Left renal pelvis (tissue), 4 donors: ENCODE measurements at regions not wholly inside any gene's neighbourhood (a gene's known extent, or its start where the extent isn't known, plus 50 kb on each side); places are given as distances from the start of the nearest gene placed in this dataset.
A peak's percentile ranks its signal among the peaks of the same experiment; 100 is the strongest.

Experiments
- DNase-seq, 4 donors: peaks; one replicate each; pipeline ENCODE4 v3.0.0-alpha.2; 2013; ENCODE audit warnings: low read depth in 4 of 4, low spot score in 3 of 4

DNA sequence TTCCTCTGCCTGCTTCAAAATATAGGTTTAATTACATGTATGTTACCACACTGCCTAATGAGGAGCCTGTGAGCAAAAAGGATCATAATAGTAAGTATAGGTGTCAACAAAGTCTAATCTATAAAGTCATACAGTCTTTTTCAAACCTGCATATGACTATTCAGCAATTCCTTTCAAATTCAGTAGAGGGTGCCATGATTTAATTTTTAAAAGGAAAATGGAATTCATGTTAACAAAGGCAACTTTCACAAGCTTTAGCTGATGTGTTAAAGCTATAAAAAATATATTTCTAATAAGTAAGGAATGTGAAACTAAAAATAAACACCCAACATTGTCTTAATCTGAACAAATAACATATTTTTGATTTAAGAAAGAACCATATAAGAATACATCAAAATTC is 52.1 kb downstream of the MPP7 start:
- no peak for DNase-seq

DNA sequence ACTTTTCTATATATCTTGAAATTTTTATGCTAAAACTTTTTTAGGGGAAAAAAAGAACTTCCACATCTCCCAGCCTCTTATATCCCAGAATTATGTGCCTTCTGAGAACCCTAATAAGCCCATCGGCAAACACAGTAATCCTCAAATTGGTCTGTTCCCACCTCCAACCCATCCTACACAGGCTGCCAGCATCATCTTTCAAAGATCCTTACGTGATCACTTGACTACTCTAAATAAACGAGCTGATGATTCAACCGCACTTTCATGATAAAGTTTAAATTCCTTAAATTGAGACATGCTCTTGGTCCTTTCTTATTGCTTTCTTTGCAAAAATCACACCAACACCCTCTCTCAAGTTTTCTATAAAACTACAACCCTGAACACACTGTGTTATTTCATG is 52.5 kb downstream of the MPP7 start:
- DNase-seq, result no peak

DNA sequence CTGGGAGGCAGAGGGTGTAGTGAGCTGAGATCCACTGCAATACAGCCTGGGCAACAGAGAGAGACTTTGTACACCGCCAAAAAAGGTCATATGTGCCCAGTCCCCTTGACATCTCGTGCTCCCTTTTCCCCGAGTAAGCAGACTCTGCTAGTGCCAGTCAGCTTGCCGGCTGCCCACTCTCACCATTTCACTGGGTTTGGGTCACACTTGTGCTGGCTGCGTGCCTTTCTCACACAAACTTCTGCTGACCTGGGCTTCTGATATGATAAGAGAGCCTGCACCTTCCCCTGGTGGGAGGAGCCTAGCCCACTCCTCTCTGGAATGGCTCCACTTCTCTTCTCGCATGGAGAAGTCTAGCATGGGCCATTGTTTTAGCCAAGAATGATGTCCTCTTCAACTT is 53.4 kb downstream of the MPP7 start:
- no peak for DNase-seq

DNA sequence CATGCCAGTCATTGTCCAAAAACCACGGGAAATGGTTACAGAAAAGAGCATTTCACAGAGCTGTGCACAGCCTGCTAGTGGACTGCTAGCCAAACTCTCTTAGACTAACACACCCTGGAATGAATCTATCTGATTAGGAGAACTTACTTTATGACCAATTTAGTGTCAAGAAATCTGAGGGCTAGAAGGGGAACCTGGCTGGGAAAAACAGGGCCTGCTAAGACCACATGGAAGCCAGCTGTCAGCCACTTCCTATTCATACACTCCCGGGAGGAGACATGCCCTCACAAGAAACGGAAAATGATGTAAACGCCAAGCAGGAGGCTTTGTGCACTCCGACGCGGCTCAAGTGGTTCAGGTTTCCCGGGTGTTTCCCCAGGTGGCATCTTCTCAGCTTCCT is 54.8 kb downstream of the MPP7 start:
- no peak for DNase-seq

DNA sequence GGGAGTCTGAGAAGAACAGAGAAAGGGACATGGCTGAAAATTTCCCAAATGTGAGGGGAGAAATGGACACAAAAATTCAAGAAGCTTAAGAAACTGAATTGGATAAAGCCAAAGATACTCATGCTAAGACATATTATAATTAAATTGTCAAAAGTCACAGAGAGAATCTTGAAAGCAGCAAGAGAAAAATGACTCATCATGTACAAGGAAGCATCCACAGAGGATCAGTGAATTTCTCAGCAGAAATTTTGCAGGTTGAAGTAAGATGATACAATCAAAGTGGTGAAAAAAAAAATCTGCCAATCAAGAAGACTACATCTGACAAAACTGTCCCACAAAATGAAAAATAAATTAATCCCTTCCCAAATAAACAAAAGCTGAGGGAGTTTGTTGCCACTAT is 56.8 kb downstream of the MPP7 start:
- DNase-seq, result no peak

DNA sequence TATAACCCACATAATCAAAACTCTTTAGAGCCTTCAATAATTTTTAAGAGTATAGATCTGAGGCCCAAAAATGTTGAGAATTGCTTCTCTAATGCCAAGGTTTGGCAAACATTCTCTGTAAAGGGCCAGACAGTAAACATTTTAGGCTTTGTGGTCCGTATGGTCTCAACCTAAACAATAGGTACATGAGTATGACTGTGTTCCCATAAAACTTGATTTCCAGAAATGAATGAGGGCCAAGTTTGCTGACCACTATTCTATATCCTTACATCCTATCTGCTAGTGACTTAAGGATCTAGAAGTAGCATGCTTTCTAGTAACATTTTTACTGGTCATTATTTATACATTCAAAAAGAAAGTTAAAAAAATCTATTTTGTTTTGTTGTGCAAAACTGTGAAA is 58.9 kb downstream of the MPP7 start:
- no peak for DNase-seq

DNA sequence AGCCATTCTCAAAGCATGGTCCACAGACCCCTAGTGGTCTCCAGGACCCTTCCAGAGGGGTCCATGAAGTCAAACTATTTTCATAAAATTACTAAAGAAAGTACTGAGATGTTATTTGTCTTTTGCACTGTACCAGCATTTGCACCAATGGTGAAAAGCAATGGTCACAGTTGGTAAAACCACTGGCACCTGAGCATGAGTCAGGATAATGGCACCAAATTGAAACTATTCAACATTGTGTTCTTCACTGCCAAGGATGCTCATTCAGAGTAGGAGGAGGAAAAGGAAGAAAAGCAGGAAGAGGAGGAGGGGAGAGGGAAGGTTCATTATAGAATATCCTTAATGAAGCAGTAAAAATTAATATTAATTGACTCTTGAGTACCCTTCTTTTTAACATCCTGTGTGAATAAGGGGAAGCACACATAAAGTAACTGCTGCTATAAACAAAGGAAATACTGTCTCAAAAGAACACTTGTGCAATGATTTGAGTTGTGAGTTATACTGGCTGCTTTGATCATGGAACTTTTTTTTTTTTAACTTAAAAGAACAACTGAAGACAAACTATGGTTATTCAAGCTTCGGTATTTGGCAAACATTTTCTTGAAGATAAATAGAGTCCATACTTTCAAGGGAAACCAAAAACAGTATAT is 60.2 kb downstream of the MPP7 start:
- no peak for DNase-seq

DNA sequence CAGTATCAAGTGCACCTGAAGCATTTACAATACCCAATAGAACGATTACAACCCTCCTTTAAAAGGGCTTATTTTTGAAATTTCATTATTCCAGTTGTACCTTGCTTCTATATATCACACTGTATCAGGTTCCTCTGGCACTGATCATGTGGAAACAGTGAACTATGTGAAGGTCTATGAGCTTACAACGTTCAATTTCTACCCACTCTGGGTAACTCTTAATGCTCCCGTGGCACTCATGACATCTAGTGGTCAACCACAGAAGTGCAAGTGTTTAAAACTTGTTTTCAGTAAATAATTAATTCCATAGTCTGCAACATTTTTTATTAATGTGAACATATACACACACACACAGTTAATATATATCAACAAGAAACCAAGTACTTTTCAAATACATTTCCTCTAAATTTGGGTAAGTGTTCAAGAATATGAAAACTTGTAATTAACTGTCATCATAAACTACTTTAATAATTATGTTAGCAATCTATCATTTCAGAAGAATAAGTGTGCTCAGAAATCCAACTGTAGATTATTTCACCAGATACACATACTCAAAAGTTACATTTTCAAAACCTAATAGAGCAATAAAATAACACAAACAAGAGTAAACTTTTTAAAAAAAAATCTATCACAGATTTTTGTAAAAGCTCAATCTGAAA is 61.0 kb downstream of the MPP7 start:
- peak in 3 of 4 donors; percentile 33 to 49 (median 37) for DNase-seq

DNA sequence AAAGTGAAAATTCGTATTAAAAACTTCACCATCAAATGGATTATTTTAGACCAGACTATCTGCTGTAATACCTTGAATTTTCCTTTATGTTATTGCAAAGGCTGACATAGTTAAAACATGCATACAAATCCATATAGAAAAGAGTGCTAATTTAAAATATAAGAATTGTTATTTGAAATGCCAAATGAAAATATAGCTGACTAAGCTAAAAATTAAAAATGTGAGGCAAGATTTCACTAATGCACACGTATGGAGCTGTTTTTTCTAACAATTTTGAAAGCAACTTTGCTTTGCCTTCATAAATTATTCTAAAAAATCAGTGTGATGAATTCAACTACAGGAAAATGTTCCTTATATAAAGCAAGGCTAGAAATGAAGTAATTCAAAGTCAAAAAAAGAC is 62.5 kb downstream of the MPP7 start:
- DNase-seq, result no peak

DNA sequence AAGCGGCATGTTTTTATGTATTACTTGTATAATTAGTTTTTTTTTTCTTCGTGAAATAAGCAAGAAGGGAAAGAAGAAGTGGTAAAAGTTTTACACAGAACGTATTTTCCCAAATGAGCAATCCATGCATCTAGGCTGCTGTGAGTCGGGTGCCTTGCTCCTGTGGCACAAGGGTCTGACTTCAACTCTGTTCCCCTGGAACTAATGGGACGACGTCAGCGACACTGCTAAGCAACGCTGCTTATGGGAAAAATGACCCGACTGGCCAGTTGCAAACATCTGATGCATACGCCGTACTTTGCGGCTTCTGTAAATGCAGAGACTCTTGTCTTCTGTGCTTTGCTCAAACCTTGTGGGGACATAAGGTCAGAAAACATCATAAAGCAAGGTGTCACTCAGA is 66.3 kb downstream of the MPP7 start:
- DNase-seq, result no peak

DNA sequence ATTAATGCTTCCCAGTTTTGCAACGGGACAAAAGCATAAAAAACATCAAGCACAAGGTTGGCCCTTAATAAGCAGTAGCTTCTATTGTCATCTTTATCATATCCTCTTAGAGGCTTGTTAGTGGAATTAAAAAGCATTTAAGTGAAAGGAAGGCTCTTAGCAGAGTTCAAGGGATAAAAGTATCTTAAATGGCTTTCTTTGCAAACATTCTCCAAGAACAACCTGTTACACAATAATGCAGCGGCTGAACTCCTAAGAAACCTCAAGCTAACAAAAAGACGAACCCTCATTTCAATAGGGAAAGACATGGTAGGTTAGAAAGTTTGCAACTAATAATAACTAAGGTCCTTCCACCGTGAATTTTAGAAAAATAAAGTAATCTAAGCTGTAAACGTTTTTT is 82.1 kb downstream of the MPP7 start:
- DNase-seq, result no peak

DNA sequence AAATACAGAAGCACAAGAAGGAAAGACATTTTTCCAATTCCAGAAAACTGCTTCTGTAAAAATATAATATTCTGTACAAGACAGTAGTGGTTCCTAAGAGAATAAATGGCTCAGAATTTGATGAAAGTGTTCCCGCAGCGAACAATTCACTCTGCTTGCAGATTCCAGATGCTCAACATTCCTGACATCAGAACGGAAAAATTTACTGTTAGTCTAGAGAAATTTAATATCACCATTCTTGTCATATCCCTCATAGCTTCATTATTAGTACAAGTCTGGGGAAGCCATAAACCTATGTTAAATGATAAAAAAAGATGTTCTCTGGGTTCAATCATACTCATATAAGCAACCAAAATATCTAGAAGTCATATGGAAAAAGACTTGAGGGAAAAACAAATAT is 83.6 kb downstream of the MPP7 start:
- no peak for DNase-seq

DNA sequence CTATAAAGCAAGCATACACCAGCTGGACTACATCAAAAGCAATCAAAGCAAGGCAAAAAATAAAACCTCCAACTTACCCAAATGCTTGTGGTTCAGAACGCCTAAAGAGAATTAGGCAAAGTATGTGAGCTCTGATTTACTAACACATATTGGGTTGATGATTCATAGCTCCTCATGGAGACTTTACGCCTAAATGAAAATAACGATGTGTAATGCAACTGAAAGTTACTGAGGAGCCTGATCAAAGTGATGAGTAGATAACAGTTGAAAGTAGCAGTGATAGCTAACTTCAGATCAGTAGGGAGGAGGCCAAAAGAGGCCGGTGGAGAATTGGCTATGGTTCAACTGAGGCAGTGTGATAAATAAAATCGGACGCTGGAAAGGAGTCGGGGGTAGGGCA is 85.0 kb downstream of the MPP7 start:
- DNase-seq, result no peak

DNA sequence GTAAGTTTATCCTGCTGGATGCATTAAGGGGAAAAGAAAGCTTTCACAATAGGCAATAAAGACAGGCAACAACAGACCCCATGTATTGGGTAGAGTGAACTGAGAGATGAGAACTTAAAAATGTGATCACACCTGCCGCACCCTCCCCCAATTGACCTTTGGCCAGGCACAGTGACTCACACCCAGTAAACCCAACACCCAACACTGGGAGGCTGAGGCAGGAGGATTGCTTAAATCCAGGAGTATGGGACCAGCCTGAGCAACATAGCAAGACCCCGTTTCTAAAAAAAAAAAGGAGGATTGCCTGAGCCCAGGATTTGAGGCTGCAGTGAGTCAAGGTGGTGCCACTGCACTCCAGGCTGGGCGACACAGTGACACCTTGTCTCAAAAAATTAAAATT is 86.9 kb downstream of the MPP7 start:
- DNase-seq, result no peak

DNA sequence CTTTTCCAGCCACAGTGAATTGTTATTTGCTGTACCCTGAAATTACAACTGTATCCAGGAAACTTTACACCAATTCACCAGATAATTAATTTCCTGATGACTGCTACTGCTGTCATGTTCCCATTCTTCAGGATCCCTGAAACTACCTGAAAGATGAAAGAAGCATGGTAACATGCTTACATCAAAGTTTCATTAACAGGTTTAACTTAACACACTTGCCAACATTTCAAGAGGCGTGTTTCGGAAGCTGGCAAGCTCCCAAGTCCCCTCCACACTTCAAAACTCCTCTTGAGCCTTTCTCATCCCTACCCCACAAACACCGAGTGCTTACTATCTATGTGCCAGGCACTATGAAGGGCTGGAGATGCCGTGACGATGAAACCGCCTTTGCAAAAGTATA is 88.6 kb downstream of the MPP7 start:
- no peak for DNase-seq

DNA sequence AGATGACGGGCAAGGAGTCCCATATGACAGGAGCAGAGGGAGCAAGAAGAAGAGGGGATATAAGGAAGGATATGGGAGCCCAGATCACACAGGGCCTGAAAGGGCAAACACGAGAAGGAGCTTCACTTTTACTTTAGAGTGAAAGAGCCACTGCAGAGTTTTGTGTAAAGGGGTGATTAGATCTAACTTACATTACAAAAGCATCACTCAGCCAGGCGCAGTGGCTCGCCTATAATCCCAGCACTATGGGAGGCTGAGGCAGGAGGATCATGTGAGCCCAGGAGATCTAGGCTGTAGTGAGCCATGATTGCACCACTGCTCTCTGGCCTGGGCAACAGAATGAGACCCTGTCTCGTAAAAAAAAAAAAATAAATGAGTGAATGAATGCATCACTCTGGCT is 91.1 kb downstream of the MPP7 start:
- no peak for DNase-seq

DNA sequence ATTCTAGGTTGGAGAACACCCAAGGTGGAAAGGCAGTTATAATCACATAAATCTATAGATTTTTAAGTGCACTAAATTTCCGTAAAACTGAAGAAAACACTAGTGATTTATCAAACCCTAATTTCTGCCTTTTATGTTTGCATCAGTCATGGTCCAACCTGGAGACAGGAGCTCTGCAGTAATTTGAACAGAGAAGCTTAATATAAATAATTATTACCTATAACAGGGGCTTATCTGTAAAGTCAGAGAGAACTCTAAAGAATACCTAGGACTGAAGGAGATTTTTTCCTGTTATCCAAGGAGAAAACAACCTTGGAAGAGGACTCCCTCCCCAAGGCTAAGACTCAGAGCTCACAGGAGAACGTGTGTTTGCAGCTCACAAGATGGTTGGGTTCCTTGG is 95.1 kb downstream of the MPP7 start:
- DNase-seq, result no peak

DNA sequence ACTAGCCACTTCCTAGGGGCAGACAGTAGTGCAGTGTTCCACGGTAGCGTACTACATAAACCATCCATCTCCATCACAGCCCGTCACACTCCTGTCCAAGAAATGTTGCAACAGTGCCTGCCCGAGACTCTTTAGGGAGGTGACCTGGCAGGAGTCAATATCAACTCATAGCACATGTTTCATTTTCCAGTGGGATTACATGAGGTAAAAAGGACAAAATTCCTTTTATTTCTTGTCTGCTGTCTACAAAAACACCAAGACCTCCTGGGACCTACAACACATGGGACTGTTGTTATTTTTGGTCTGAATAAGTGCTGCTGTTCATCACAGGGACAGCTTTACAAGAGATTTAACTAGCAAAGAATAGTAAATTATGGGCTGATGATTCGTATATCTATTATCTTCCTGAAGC is 99.9 kb downstream of the MPP7 start:
- DNase-seq, result no peak

DNA sequence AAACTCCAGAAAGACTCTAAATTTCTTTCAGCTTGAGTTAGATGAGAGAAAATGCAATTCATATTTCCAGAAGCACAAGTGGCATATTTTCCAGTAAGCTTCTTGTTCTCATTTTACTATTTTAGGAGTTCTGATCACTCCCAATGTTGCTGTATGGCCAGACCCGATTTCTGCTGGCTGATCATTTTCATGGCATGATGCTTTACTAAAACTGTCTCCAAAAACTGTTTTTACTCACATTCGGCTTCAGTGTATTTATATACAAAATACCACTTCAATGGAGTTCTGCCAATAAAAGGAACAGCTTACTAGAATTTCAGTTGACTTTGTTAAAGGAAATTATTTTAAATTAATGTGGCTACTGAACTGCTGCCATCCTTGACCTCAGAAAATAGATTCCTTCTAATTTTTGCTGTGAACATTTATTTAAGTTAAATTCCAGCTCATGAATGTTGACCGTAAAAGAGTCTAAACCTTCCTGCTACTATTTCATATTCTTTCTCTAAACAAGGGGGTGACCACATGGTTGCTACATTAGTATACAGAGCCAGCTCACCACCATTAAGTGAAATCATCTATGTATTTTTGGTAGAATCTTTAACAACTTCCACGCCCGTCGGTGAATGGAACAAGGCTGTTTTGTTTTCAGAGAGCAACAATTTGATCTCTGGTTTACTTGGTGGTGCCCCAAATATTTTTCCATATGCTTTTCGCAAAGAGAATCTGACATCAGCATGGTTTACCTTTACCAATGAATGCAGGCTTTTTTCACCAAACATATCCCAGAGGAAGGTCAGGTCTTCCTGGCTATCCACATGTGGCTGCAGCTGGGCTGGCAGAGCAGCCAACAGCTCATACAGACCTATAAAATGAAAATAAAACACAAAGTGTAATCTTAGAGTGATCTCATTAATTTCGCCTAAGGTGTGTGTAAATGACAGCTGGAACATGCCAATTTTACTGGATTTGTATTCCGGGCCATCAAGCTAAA is 101.2 kb downstream of the MPP7 start:
- DNase-seq, result no peak

DNA sequence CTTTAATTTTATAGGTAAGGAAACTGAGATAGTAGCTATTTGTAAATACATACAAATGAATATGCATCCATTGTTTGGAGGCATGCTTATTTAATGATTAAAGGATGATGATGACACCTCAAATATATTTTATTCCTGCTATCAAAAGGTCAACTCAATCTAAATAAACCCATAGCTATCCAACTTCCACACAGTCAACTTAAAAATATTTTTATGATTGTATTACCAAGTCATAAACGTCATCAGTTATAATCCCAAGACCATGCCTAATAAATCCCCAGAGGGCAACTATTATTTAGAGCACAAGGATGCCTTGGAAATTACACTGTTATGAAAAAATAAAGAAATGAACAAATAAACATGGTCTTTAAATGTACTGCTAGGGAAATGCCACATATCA is 102.1 kb downstream of the MPP7 start:
- DNase-seq, result no peak

DNA sequence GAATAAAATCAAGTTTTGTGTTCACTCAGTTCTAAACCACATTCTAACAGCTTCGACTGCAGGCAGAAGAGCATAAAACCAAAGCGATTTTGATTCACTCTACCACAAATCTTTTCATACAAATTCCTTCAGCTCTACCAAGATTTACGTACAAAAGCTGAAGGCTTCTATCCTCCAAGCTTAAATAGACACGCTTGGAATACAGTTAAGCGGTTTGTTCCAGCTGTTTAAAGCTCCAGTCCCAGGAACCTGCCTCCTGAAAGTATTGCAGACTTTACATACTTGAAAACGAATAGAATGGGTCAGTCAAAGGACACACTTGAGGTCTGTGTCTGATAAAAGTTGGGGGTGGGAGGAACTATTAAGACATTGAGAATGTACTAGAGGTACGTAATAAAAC is 102.9 kb downstream of the MPP7 start:
- DNase-seq, result no peak

DNA sequence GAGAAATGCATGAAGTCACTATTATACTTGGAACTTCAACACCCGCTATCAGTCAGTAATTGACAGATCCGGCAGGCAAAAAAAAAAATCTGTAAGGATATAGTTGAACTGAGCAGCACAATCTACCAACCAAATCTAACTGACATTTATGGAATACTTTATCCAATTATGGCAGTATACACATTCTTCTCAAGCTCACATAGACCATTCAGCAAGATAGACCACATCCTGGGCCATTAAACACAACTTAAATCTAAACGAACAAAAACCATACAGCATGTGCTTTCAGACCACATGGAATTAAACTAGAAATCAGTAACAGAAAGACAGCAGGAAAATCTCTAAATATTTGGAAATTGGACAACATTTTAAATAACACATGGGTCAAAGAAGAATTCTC is 112.7 kb downstream of the MPP7 start:
- no peak for DNase-seq
